DMS153 treated with DMSO at 0.1 percent for 48 hours (cell line): ENCODE measurements at regions not wholly inside any gene's neighbourhood (a gene's known extent, or its start where the extent isn't known, plus 50 kb on each side); places are given as distances from the start of the nearest gene placed in this dataset.
"Not testable (repeated sequence)": the region's sequence is repeated elsewhere in the genome, so short reads cannot be mapped to it uniquely, and the experiment has no call there.

ENCODE experiments used
- DNase-seq: peaks from one replicate; lab custom pipeline; 2025; ENCODE audit not compliant: unreplicated experiment; lab: John Stamatoyannopoulos, UW

- DNase-seq = no peak
Measured at GRCh38 chrX:22758807-22759481, 240.8 kb upstream of the DDX53 start.

DNA sequence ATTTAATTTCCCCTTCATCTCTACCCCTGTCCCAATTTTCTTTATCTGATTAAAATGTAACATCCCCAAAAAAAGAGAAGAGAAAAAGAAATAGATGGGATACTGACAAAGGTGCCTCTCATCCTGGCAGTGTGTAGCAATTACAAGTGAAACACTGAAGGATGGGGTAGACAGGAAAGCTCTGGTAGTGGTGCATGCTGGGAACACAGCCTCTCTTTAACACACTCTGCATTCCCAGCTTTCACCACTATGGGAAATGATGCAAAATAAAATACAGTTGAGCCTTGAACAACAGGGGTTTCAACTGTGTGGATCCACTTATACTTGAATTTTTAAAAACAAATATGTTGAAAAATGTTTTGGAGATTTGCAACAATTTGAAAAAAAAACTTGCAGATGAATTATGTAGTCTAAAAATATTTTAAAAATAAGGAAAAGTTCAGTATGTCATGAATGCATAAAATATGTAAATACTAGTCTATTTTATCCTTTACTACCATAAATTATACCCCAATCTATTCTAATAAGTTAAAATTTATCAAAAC, 239.2 kb upstream of the DDX53 start:
- no peak for DNase-seq

- no peak for DNase-seq
Measured at GRCh38 chrX:22788221-22788620, 211.5 kb upstream of the DDX53 start.

DNA sequence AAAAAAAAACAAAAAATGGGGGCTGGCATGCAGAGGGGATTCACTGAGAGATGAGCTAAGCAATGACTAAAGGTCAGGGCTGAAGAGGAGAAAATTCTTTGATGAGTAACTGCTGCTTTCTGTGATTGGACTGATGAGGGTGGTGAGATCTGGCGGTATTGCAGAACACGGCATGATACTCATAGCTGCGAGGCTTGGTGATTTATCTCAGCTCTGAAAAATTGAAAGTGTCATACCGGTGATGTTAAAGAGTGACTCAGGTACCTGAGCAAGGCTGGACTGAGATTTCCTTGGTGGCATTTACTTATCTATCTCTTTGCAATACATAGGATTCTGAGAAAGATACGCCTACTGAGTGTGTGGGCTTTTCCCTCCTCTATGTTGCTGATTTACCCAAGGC, 204.1 kb upstream of the DDX53 start:
- no peak for DNase-seq

- no peak for DNase-seq
Measured at GRCh38 chrX:22800360-22800759, 199.4 kb upstream of the DDX53 start.

DNA sequence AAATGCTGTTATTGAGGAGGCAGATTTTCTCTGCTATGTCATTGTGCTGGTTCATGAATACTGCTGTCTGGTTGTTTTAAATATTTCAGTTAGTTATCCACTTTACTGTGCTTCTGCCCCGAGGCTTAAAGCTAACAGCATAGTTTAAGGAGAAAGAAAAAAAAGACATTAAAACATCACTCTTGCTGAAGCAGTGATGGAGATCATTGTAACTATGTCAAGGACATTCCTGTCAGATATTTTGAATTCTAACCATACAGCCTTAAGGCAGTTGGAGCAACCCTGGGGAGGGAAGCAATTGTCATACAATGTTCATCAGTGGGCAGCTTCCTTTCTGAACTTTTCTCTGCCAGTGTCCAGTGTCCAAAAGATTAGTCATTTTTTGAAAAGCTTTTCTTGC, 199.0 kb upstream of the DDX53 start:
- DNase-seq = no peak

DNA sequence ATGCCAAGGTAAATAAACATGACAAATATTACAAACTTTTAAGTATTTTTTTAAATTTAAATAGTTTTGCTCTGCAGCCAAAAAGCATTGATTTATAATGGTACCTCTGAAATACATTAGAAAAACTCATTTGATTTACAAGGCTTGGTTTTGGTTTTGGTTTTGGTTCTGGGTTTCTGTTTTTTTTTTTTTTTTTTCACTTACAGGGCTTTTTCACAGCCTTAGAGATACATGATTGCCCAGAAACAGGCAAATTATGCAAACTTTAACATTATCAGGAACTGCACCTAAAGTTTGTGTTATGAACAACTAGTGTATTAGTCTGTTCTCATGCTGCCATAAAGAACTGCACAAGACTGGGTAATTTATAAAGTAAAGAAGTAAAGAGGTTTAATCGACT, 196.4 kb upstream of the DDX53 start:
- DNase-seq = no peak

GRCh38 chrX:22810876-22811275, 188.9 kb upstream of the DDX53 start:
- DNase-seq = no peak

GRCh38 chrX:22818061-22818460, 181.7 kb upstream of the DDX53 start:
- DNase-seq = no peak

- DNase-seq = no peak
Measured at GRCh38 chrX:22855693-22856092, 144.1 kb upstream of the DDX53 start.

GRCh38 chrX:22859642-22860041, 140.1 kb upstream of the DDX53 start:
- DNase-seq = no peak

DNA sequence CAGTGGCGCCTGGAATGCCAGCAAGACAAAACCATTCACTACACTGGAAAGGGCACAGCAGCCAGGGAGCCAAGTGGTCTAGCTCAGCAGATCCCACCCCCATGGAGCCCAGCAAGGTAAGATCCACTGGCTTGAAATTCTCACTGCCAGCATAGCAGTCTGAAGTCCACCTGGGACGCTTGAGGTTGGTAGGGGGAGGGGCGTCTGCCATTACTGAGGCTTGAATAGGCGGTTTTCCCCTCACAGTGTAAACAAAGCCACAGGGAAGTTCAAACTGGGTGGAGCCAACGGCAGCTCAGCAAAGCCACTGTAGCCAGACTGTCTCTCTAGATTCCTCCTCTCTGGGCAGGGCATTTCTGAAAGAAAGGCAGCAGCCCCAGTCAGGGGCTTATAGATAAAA, 133.0 kb upstream of the DDX53 start:
- DNase-seq = not testable (repeated sequence)

- no peak for DNase-seq
Measured at GRCh38 chrX:22882543-22882942, 117.2 kb upstream of the DDX53 start.

DNA sequence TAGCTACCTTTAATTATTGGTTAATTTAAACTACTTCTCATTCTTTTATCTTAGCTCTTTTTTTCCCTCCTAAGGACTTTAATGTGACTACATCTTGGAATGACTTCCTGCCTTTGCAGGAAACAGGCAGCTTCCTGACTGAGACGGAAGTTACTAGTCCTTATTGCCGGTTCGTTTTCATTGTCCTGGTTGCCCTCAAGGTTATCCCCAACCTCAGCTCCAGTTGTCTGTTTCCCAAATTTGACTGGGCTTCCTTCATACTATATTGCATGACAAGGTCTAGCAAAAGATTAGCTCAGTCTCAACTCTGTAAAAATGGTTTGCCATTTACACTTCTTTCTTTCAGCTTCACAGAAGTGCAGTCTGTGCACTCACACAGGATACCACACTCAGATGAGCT, 109.9 kb upstream of the DDX53 start:
- DNase-seq = no peak

DNA sequence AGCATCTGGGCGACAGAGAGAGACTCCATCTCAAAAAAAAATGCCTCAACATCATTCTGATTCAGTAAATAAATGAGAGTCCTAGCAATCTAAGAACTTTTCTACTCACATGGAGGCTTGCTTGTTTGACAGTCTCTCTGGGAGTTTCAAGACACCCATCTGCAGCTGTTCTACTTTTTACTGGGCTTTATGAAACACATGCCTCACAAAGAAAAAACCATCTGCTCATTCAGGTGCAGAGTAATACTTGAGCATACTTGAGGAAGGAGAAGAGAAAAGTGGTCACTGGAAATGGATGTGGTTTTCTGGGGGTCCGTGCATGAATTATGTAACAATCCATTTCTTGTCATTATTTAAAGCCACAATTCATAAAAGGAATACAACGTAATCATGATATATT, 87.1 kb upstream of the DDX53 start:
- DNase-seq = no peak

- DNase-seq = no peak
Measured at GRCh38 chrX:22922961-22923360, 76.8 kb upstream of the DDX53 start.

- no peak for DNase-seq
Measured at GRCh38 chrX:22934640-22935039, 65.1 kb upstream of the DDX53 start.

DNA sequence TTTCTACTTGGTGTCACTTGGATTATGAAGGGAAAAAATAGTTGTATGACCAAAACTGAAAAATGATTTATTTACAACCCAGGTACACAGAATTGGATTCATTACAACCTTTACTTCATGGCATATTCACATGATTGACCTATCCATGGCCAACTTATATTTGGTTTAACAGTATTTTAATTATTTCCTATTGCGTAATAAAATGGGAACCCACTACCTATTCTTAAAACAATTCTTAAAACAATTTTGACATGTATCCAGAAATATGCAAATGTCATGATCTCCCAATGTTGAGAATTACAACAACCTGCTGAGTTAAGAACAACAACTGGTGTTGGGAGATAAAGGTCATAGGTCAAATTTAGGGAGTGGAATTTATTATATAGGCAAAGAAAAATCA, 54.8 kb upstream of the DDX53 start:
- DNase-seq = no peak
